GM10266 (cell line): ENCODE measurements at regions not wholly inside any gene's neighbourhood (a gene's known extent, or its start where the extent isn't known, plus 50 kb on each side); places are given as distances from the start of the nearest gene placed in this dataset.

Source experiments
- DNase-seq: peaks from one replicate; pipeline ENCODE4 v3.0.0; 2012; ENCODE audit errors: extremely low spot score
- TF ChIP-seq, protein P1 (sequence below): IDR thresholded peaks from 2 replicates; pipeline ENCODE4 v1.5.1; 2012; ENCODE audit warnings: mild to moderate bottlenecking, low read depth; ENCODE audit not compliant: control insufficient read depth, insufficient read depth; ENCODE audit errors: missing control alignments

DNA sequence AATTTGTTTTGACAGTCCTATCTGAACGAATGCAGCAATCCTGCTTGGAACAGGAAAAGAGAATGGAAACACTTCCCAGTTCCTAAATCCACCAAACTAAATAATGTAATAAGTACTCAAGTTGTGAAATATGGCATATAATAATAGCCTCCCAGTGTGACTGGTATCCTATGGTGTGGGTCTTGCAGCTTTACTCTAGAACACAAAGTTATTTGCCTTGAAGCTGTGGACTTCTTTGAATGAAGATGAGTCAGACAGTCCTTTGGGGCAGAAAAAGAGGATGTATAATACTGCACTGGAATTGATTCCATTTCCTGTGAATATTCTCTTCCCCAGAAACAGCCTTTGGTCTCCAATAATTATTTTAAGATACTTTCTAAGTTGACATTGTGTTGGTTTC is 887.0 kb downstream of the KCNA4 start:
- TF ChIP-seq, protein P1, sequence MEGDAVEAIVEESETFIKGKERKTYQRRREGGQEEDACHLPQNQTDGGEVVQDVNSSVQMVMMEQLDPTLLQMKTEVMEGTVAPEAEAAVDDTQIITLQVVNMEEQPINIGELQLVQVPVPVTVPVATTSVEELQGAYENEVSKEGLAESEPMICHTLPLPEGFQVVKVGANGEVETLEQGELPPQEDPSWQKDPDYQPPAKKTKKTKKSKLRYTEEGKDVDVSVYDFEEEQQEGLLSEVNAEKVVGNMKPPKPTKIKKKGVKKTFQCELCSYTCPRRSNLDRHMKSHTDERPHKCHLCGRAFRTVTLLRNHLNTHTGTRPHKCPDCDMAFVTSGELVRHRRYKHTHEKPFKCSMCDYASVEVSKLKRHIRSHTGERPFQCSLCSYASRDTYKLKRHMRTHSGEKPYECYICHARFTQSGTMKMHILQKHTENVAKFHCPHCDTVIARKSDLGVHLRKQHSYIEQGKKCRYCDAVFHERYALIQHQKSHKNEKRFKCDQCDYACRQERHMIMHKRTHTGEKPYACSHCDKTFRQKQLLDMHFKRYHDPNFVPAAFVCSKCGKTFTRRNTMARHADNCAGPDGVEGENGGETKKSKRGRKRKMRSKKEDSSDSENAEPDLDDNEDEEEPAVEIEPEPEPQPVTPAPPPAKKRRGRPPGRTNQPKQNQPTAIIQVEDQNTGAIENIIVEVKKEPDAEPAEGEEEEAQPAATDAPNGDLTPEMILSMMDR: no peak
- no peak for DNase-seq

DNA sequence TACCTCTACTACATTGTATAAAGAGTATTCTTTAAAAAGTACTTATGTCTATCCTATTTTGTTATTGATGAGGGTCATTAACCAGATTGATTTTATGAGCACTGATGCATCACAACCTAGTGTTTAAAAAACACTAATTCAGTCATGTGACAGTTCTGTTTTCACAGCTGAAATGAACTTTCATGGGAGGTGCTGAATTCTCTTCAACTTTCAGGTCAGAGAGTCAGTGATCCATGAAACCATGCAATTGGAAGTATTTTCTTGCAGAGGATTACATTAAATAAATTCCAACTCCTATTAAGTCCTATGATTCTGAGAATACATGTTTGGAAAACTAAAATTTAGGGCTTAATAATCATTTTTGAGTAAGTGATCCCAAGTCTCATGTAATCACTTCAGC is 889.4 kb downstream of the KCNA4 start:
- TF ChIP-seq, protein P1: no peak
- no peak for DNase-seq

DNA sequence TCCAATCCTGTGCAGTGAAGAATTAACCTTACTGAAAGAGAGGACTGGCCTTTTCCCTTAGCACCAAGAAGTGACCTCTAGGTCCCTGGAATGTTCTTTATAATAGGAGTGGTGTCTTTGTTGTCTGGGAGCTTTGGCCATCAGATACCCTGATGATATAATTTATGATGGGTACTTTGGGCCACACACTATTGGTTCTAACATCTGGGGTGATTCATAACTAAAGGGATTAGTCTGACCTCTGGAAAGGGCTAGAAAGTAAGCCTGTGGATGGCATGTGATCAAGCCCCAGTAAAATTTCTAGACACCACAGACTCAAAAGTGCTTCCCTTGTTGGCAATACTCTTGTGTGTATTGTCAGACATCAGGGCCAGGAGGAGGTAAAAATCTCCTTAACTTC is 891.2 kb downstream of the KCNA4 start:
- no peak for DNase-seq
- TF ChIP-seq, protein P1: no peak

DNA sequence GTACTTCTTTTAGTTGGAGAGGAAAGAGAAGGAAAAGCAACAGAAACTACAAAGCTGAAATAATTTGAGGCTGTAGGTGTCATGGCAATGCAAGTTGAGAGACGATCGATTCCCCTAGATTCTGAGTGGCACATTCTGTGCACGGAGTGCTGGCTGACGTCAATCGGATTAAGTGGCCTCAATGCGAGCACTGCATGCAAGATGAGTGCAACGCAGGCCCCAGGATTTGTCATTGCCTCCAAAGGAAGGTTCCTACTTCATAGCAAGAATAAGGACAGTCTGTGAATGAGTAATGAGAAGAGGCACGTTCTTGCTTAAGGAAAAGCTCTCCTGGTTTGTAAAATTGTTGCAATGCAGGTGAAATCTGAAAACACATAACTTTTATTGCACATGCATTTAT is 892.4 kb downstream of the KCNA4 start:
- no peak for DNase-seq
- TF ChIP-seq, protein P1: no peak

DNA sequence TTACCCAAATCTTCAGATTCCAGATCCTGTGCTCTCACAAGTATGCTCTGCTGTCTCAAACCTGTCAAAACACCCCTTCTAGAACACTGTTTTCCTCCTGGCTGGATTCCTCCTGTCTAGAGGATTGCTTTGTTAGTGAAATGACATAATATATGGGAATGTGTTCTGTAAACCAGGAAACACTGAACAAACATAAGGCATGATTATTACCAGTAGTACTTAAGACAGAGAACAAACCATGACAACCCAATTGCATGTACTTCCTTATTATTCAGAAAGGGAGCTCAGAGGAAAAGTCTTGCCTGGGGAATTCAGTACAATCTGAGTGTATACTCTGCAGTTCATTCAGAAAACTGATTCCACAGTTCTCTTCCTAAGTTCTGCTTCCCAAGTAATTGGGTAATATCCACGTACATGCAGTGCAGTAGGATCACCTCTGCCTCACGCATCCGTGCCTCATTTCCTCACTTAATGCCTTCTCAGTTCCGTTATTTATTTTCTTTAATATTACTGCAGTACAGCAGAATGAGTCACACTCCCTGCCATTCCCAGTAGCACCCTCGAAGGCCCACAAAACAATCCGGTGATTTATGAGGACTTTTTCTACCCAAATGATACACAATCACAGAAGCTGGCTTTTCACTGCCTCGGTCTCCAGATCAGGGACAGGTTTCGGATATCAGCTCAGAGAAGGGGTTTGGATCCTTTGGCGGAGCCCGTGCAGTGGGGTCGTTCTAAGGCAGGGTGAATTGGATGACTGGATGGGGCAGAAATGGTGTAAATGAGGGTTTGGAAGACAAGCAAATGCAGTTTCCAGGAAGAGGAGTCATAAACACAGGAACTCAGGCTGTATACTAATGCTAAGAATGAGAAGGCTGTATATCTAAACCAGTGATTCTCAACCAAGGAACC is 896.9 kb downstream of the KCNA4 start:
- DNase-seq: no peak
- TF ChIP-seq, protein P1: no peak

DNA sequence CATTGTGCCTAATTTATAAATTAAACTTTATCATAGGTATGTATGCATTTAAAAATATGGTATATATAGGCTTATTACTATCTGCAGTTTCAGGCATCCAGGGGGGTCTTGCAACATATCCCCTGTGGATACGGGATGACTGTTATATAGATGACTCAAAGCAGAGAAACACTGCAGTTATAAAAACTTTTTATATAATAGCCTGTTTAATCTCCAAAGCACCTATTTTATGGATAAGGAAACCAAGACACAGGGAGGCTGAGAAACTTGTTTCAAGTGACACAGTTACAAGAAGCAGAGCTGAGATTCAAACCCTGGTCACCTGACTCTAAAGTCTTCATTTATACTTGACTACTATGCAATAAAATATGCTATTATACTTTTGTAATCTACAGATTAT is 897.7 kb downstream of the KCNA4 start:
- no peak for DNase-seq
- TF ChIP-seq, protein P1: no peak

DNA sequence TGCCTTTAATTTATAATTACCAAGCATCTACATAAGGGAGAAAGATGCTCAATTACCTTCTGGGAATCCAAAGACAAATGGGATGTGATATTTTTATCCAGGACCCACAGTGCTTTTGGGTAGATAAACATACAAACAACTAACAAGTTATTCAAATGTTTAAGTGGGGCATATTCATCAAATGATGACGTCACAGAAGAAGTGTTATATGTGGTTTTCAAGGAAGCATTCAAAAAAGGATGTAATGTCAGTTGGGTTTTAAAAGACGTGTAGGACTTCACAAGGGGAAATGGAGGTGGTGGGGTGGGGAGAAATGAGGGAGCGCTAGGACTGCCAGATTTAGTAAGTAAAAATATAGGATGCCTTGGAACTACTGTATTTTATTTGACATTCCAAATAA is 915.9 kb downstream of the KCNA4 start:
- DNase-seq: no peak
- TF ChIP-seq, protein P1: no peak
